OCI-LY1 (cell line): ENCODE measurements at regions not wholly inside any gene's neighbourhood (a gene's known extent, or its start where the extent isn't known, plus 50 kb on each side); places are given as distances from the start of the nearest gene placed in this dataset.
"Not testable (repeated sequence)": the region's sequence is repeated elsewhere in the genome, so short reads cannot be mapped to it uniquely, and the experiment has no call there.

Experiments
- H2AFZ ChIP-seq: fragments of 200-600 bp; sonication (generic), shearing (Covaris generic); 2 replicates; pipeline ENCODE4 v1.6.0; 2014; ENCODE audit warnings: antibody characterized with exemption, mild to moderate bottlenecking, low read length
- H3F3A ChIP-seq: fragments of 200-600 bp; sonication (generic), shearing (Covaris generic); 2 replicates; pipeline ENCODE4 v1.6.0; 2014; ENCODE audit warnings: mild to moderate bottlenecking, antibody characterized with exemption, low read length, moderate library complexity; ENCODE audit not compliant: insufficient read depth
- H3K27ac ChIP-seq: fragments of 200-600 bp; sonication (generic); 2 replicates; pipeline ENCODE4 v1.5.1; 2014; ENCODE audit warnings: low read length, mixed run types, mild to moderate bottlenecking, low read depth; ENCODE audit not compliant: poor library complexity, severe bottlenecking
- H3K27me3 ChIP-seq: fragments of 200-600 bp; sonication (generic); 2 replicates; pipeline ENCODE4 v1.6.0; 2014; ENCODE audit warnings: antibody characterized with exemption, mild to moderate bottlenecking, low read length, moderate library complexity; ENCODE audit not compliant: insufficient read depth
- H3K36me3 ChIP-seq: fragments of 200-600 bp; sonication (generic); 2 replicates; pipeline ENCODE4 v1.6.1; 2014; ENCODE audit warnings: mild to moderate bottlenecking, antibody characterized with exemption, low read length, moderate library complexity, mixed read lengths; ENCODE audit not compliant: insufficient read depth
- H3K4me1 ChIP-seq: fragments of 200-600 bp; sonication (generic); 2 replicates; pipeline ENCODE4 v1.5.1; 2014; ENCODE audit warnings: mild to moderate bottlenecking, low read length, moderate library complexity; ENCODE audit not compliant: insufficient read depth, severe bottlenecking
- H3K4me2 ChIP-seq: fragments of 200-600 bp; sonication (generic), shearing (Covaris generic); 2 replicates; pipeline ENCODE4 v1.6.1; 2014; ENCODE audit warnings: low read length
- H3K4me3 ChIP-seq: fragments of 200-600 bp; sonication (generic); 2 replicates; pipeline ENCODE4 v1.5.1; 2014; ENCODE audit warnings: low read length, low read depth, mild to moderate bottlenecking, mixed read lengths; ENCODE audit not compliant: poor library complexity, severe bottlenecking
- H3K79me2 ChIP-seq: fragments of 200-600 bp; shearing (Covaris generic); 2 replicates; pipeline ENCODE4 v1.6.1; 2016; ENCODE audit warnings: mixed run types, low read length, mixed read lengths; ENCODE audit not compliant: insufficient read depth
- H3K9ac ChIP-seq: fragments of 200-600 bp; sonication (generic), shearing (Covaris generic); 2 replicates; pipeline ENCODE4 v1.6.1; 2014; ENCODE audit warnings: mild to moderate bottlenecking, low read length, mixed read lengths
- H3K9me2 ChIP-seq: fragments of 200-600 bp; sonication (generic), shearing (Covaris generic); 2 replicates; pipeline ENCODE4 v1.6.1; 2014; ENCODE audit warnings: low read depth, mild to moderate bottlenecking, low read length, mixed read lengths
- H3K9me3 ChIP-seq: fragments of 200-600 bp; shearing (Covaris generic); 2 replicates; pipeline ENCODE4 v1.6.1; 2014; ENCODE audit warnings: low read length, mixed read lengths
- H4K20me1 ChIP-seq: fragments of 200-600 bp; sonication (generic), shearing (Covaris generic); 2 replicates; pipeline ENCODE4 v1.6.0; 2016; ENCODE audit warnings: mild to moderate bottlenecking, low read length; ENCODE audit not compliant: insufficient read depth
- EZH2 ChIP-seq: fragments of 200-600 bp; sonication (generic), shearing (Covaris generic); IDR thresholded peaks from 2 replicates; pipeline ENCODE4 v1.8.0; 2017; ENCODE audit warnings: borderline replicate concordance, mixed run types, mild to moderate bottlenecking, antibody characterized with exemption, low read length, moderate library complexity, mixed read lengths
- TF ChIP-seq, protein P1 (sequence below): fragments of 200-600 bp; sonication (generic), shearing (Covaris generic); IDR thresholded peaks from 2 replicates; pipeline ENCODE4 v1.5.1; 2017; ENCODE audit warnings: mild to moderate bottlenecking, antibody characterized with exemption, low read length, moderate library complexity, mixed read lengths

DNA sequence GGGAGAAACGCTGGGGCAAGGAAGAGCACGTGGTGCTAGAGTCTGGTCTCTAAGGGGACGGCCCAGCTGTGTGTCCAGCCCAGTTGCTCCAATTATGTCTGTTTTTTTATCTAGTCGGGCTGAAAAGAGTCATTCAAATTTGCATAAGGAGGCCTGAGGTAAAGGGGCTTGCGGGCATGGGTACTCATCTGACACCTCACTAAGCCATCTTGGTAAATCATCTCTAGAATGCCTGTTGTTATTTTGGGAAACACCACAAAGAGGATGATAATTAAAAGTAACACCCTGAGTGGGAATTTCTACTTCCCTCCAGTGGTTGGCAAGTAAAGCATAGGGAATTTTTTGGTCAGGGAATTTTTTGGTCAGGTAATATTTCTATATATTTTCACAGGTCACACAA is 196.1 kb upstream of the ALG10B start:
- no peaks in the 10 kb centered on the region for H3K9me3 ChIP-seq
- no peak overlapping the region for H3K27ac ChIP-seq
- no peaks in the 10 kb centered on the region for H3K36me3 ChIP-seq
- TF ChIP-seq, protein P1, sequence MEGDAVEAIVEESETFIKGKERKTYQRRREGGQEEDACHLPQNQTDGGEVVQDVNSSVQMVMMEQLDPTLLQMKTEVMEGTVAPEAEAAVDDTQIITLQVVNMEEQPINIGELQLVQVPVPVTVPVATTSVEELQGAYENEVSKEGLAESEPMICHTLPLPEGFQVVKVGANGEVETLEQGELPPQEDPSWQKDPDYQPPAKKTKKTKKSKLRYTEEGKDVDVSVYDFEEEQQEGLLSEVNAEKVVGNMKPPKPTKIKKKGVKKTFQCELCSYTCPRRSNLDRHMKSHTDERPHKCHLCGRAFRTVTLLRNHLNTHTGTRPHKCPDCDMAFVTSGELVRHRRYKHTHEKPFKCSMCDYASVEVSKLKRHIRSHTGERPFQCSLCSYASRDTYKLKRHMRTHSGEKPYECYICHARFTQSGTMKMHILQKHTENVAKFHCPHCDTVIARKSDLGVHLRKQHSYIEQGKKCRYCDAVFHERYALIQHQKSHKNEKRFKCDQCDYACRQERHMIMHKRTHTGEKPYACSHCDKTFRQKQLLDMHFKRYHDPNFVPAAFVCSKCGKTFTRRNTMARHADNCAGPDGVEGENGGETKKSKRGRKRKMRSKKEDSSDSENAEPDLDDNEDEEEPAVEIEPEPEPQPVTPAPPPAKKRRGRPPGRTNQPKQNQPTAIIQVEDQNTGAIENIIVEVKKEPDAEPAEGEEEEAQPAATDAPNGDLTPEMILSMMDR = no peak
- TF ChIP-seq EZH2 = no peak
- no peak overlapping the region for H3K4me3 ChIP-seq
- no peaks in the 10 kb centered on the region for H3F3A ChIP-seq
- no peak overlapping the region for H2AFZ ChIP-seq
- no peaks in the 10 kb centered on the region for H3K79me2 ChIP-seq
- H3K9ac ChIP-seq = no peak overlapping the region
- H4K20me1 ChIP-seq = no peaks in the 10 kb centered on the region
- peaks cover 14% of the 10 kb centered on the region for H3K4me1 ChIP-seq
- no peaks in the 10 kb centered on the region for H3K27me3 ChIP-seq
- H3K9me2 ChIP-seq = no peaks in the 10 kb centered on the region
- H3K4me2 ChIP-seq = no peak overlapping the region

DNA sequence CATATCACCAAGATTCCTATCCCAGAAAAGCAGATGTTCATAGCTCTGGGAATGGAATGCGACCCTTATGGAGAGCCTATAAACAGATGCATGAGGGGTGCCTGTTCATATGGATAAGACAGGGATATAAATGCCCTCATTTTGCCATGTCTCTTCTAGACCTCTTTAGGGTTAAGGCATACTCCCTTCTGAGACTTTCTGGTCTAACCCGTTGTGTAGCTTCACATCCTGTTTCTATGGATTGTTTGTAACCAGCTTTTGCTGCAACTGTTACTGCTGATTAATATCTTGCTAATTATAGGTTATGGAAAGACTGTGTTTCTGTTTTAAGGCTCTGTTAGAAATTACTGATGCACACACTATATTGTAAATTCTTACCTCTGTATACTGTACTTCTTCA is 193.5 kb upstream of the ALG10B start:
- H3F3A ChIP-seq, H3K9me2 ChIP-seq, H3K27ac ChIP-seq, H3K9me3 ChIP-seq, H3K9ac ChIP-seq, H3K4me3 ChIP-seq, H3K79me2 ChIP-seq, H2AFZ ChIP-seq, H3K4me2 ChIP-seq, H3K27me3 ChIP-seq, H4K20me1 ChIP-seq, H3K36me3 ChIP-seq: not testable (repeated sequence)
- peaks cover 14% of the 10 kb centered on the region for H3K4me1 ChIP-seq

DNA sequence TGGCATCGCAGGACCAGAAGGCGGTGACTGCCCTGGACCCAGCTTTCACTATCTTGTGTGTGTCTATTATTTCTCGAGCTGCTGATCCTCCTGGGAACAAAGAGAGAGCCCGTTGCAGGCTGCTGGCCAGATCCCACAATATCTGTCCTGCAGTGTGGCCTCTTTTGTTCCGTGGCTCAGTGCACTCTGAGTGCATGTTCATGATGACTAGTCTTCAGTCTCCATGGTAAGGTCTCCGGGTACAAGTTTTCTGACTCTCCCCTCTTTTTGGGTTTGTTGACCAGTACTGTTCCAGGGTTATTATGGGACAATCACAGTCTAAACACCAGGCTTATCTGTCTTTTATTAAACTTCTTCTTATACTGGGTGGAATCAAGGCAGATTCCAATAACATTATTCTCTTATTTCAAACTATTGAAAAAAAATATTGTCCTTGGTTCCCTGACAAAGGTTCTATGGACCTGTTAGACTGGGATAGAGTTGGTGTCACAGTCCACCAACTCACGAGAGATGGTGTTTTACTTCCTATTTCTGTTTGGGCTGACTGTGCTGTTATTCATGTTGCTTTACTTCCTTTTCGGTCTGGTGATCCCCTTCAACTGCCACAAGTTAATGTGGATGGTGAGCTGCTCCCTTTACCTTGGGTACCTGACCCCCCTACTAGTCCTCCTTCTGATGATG is 192.9 kb upstream of the ALG10B start:
- TF ChIP-seq, protein P1 = no peak
- no peak for TF ChIP-seq EZH2
- no peaks in the 10 kb centered on the region for H3K36me3 ChIP-seq
- H3F3A ChIP-seq = no peaks in the 10 kb centered on the region
- no peaks in the 10 kb centered on the region for H3K9me3 ChIP-seq
- no peaks in the 10 kb centered on the region for H3K27me3 ChIP-seq
- no peak overlapping the region for H3K4me3 ChIP-seq
- H3K4me1 ChIP-seq = peaks cover 14% of the 10 kb centered on the region
- no peak overlapping the region for H3K4me2 ChIP-seq
- no peak overlapping the region for H3K9ac ChIP-seq
- no peaks in the 10 kb centered on the region for H4K20me1 ChIP-seq
- no peak overlapping the region for H2AFZ ChIP-seq
- H3K27ac ChIP-seq = no peak overlapping the region
- H3K79me2 ChIP-seq = no peaks in the 10 kb centered on the region
- no peaks in the 10 kb centered on the region for H3K9me2 ChIP-seq
